ENCODE measurements at regions not wholly inside any gene's neighbourhood (a gene's known extent, or its start where the extent isn't known, plus 50 kb on each side); places are given as distances from the start of the nearest gene placed in this dataset.
"Not testable (repeated sequence)": the region's sequence is repeated elsewhere in the genome, so short reads cannot be mapped to it uniquely, and the experiment has no call there.

DNA sequence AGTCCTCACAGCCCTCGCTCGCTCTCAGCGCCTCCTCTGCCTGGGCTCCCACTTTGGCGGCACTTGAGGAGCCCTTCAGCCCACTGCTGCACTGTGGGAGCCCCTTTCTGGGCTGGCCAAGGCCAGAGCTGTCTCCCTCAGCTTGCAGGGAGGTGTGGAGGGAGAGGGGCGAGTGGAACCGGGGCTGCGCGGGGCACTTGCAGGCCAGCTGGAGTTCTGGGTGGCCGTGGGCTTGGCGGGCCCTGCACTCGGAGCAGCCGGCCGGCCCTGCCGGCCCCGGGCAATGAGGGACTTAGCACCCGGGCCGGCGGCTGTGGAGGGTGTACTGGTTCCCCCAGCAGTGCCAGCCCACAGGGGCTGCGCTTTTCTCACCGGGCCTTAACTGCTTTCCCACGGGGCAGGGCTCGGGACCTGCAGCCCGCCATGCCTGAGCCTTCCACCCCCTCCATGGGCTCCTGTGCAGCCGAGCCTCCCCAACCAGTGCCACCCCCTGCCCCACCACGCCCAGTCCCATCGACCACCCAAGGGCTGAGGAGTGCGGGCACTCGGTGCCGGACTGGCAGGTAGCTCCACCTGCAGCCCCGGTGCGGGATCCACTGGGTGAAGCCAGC, 584.1 kb upstream of the KLF12 start:
- H3K4me1 ChIP-seq (ENCODE audit: control insufficient read depth, insufficient read depth, low read length); H3K4me2 ChIP-seq (ENCODE audit: control insufficient read depth, insufficient read depth); H3K79me2 ChIP-seq (ENCODE audit: control insufficient read depth, insufficient read depth, low read length); H3K36me3 ChIP-seq (ENCODE audit: control insufficient read depth in 2 of 2, insufficient read depth in 2 of 2, low read length in 1 of 2); H2AFZ ChIP-seq (ENCODE audit: control insufficient read depth, low read depth, low read length); FAIRE-seq; H3K27me3 ChIP-seq (replicated peaks in 1 of 2; ENCODE audit: control insufficient read depth in 2 of 2, insufficient read depth in 2 of 2, low read length in 1 of 2); H4K20me1 ChIP-seq (ENCODE audit: control insufficient read depth, insufficient read depth); ATAC-seq; SMC1A ChIA-PET (ENCODE audit: uncharacterized antibody, unreplicated experiment); DNase-seq (ENCODE audit: low read depth, low spot score); CTCF ChIA-PET; H3K9me3 ChIP-seq (replicated peaks; ENCODE audit: control insufficient read depth, insufficient read depth, low read length); in situ Hi-C loops (cut with MboI); H3K27ac ChIP-seq (ENCODE audit: control insufficient read depth, insufficient read depth); H3K9ac ChIP-seq (ENCODE audit: control insufficient read depth, insufficient read depth, low read length); H3K4me3 ChIP-seq; POLR2A ChIA-PET; RAD21 ChIA-PET (ENCODE audit: unreplicated experiment); intact Hi-C loops (cut with micrococcal nuclease; ENCODE audit: unreplicated experiment); BruUV-seq (replicated peaks): not testable (repeated sequence)
- whole genome bisulfite sequencing (ENCODE audit: insufficient coverage, insufficient replicate concordance, low lambda C conversion rate, missing lambda C conversion rate): 79% methylated on average over 18 of the region's 31 CpGs

DNA sequence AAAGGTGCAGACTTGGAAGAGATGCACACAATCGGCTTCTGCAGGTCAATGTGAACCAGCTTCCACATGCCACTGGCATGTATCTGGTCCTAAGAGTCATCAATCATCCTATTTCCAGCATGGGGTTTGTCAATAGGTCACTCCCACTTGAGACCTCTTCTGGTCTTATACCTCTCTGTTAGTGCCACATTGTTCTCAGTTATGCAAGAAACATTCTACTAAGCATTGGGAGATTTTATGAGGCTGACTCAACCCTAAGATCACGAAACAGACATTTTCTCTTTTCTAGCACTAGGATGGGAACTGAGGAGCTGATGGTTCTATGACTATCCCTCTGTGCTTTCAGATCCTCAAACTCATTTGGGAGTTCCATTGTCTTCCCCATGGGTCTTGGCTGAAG, 581.5 kb upstream of the KLF12 start:
- no peaks in the 10 kb centered on the region for H3K4me1 ChIP-seq (ENCODE audit: control insufficient read depth, insufficient read depth, low read length)
- no TSS peak for BruUV-seq (replicated peaks)
- ChIA-PET SMC1A (ENCODE audit: uncharacterized antibody, unreplicated experiment) (no interaction called here), RAD21 (ENCODE audit: unreplicated experiment) (no interaction called here), CTCF (no interaction called here), POLR2A (no interaction called here)
- H3K27ac ChIP-seq (ENCODE audit: control insufficient read depth, insufficient read depth): no peak overlapping the region
- intact Hi-C loops (cut with micrococcal nuclease; ENCODE audit: unreplicated experiment): no loop called here
- no peaks in the 10 kb centered on the region for H3K27me3 ChIP-seq (replicated peaks in 1 of 2; ENCODE audit: control insufficient read depth in 2 of 2, insufficient read depth in 2 of 2, low read length in 1 of 2)
- H3K79me2 ChIP-seq (ENCODE audit: control insufficient read depth, insufficient read depth, low read length): no peaks in the 10 kb centered on the region
- TF ChIP-seq, protein P1, sequence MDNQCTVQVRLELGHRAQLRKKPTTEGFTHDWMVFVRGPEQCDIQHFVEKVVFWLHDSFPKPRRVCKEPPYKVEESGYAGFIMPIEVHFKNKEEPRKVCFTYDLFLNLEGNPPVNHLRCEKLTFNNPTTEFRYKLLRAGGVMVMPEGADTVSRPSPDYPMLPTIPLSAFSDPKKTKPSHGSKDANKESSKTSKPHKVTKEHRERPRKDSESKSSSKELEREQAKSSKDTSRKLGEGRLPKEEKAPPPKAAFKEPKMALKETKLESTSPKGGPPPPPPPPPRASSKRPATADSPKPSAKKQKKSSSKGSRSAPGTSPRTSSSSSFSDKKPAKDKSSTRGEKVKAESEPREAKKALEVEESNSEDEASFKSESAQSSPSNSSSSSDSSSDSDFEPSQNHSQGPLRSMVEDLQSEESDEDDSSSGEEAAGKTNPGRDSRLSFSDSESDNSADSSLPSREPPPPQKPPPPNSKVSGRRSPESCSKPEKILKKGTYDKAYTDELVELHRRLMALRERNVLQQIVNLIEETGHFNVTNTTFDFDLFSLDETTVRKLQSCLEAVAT (IDR thresholded peaks at IDR 0.05): no peak
- no peak for TF ChIP-seq BMI1 (IDR thresholded peaks at IDR 0.05; ENCODE audit: borderline replicate concordance)
- no peak for TF ChIP-seq ZNF274 (IDR thresholded peaks at IDR 0.05; ENCODE audit: insufficient read depth, insufficient read length)
- no peak for TF ChIP-seq EED (IDR thresholded peaks at IDR 0.05; ENCODE audit: low read depth)
- TF ChIP-seq HDGF (IDR thresholded peaks at IDR 0.05): no peak
- TF ChIP-seq ZNF384 (IDR thresholded peaks at IDR 0.05; ENCODE audit: borderline replicate concordance, low read depth, low read length): no peak
- no peak for TF ChIP-seq CBX5 (IDR thresholded peaks at IDR 0.05; ENCODE audit: low read depth)
- no peak for TF ChIP-seq TCF7 (IDR thresholded peaks at IDR 0.05; ENCODE audit: borderline replicate concordance)
- no peak for TF ChIP-seq ZSCAN29 (IDR thresholded peaks at IDR 0.05)
- TF ChIP-seq ZNF622 (IDR thresholded peaks at IDR 0.05): no peak
- TF ChIP-seq FOS (IDR thresholded peaks at IDR 0.05; ENCODE audit: borderline replicate concordance, extremely low read depth, insufficient read length): no peak
- TF ChIP-seq TARDBP (IDR thresholded peaks at IDR 0.05; ENCODE audit: borderline replicate concordance): no peak
- no peak for TF ChIP-seq RAD21 (IDR thresholded peaks at IDR 0.05; ENCODE audit: insufficient read depth, low read depth, low read length)
- H3K36me3 ChIP-seq (ENCODE audit: control insufficient read depth in 2 of 2, insufficient read depth in 2 of 2, low read length in 1 of 2): no peaks in the 10 kb centered on the region
- H4K20me1 ChIP-seq (ENCODE audit: control insufficient read depth, insufficient read depth): no peaks in the 10 kb centered on the region
- H3K9me3 ChIP-seq (replicated peaks; ENCODE audit: control insufficient read depth, insufficient read depth, low read length): no peaks in the 10 kb centered on the region
- H2AFZ ChIP-seq (ENCODE audit: control insufficient read depth, low read depth, low read length): no peak overlapping the region
- no peak overlapping the region for H3K4me3 ChIP-seq
- in situ Hi-C loops (cut with MboI): no loop called here
- 0% methylated on average over 2 of the region's 2 CpGs for WGBS (ENCODE audit: insufficient coverage, insufficient replicate concordance, low lambda C conversion rate, missing lambda C conversion rate)
- ATAC-seq: no peak
- H3K9ac ChIP-seq (ENCODE audit: control insufficient read depth, insufficient read depth, low read length): no peak overlapping the region
- no peak for DNase-seq (ENCODE audit: low read depth, low spot score)
- no peak for FAIRE-seq
- no peak overlapping the region for H3K4me2 ChIP-seq (ENCODE audit: control insufficient read depth, insufficient read depth)
